GM18870 (cell line): ENCODE measurements at regions not wholly inside any gene's neighbourhood (a gene's known extent, or its start where the extent isn't known, plus 50 kb on each side); places are given as distances from the start of the nearest gene placed in this dataset.

Source experiments
- ATAC-seq: cut with Tn5 transposase; IDR thresholded peaks from one replicate; pipeline ENCODE4 v1.9.1; 2021; ENCODE audit warnings: moderate library complexity; ENCODE audit not compliant: unreplicated experiment

DNA sequence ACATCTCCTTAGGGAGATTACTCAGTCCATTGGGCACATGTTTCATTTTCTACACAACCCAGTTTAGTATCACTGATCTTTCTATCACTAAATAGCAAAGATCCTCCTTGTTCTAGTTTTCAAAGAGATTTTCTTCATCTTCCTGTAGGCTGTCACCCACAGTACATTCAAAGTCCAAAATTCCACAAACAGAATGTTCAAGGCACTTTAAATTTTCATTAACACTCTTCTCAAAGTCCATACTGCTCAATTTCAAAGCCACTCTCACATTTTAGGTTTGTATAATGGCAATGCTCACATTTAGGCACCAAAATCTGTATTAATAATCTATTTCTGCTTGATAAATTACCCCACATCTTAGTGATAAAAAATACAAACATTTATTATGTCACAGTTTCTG, 152.8 kb downstream of the FSIP2 start:
- ATAC-seq, result no peak

DNA sequence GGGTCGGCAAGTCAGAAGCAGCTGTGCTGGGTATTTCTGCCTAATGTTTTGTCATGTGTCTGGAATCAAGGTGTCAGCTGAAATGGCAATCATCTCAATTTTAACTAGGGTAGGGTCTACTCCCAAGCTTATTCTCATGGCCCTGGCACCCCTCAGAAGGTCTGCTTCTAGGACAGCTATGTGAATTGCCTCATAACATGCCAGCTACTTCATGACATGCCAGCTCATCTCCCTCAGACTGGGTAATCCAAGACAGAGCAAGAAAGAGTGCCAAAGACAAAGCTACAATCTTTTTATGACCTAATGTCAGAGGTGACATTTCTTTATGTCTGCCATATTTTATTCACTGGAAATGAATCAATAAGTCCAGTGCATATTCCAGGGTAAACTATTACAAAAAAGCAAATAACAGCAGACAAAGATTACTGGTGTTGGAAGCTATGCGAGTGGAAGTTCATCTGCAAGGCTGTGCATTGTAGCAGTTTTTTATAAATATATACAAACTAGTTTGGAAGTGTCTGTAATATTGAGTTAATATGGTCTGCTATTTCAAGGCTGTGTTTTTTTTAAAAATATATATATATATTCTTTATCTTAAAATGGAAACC, 153.3 kb downstream of the FSIP2 start:
- ATAC-seq, result no peak

DNA sequence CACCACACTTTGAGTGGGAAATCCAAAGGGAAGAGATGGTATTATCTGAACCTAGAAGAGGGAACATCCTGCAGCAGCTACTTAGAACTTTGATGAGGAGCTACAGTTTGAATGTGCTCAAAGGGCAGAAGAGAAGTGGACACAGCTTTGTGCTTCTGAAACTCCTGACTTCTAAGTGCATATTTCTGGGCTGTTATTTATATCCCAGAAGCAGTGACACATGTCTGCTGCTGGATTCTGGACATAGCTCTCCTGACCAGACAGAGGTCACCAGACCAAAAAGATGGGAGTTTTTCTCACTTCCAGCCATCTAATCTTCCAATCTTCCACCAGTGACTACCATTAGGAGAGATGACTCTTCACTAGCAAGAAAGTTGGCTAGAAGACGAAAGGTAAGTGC, 153.9 kb downstream of the FSIP2 start:
- ATAC-seq, result no peak

DNA sequence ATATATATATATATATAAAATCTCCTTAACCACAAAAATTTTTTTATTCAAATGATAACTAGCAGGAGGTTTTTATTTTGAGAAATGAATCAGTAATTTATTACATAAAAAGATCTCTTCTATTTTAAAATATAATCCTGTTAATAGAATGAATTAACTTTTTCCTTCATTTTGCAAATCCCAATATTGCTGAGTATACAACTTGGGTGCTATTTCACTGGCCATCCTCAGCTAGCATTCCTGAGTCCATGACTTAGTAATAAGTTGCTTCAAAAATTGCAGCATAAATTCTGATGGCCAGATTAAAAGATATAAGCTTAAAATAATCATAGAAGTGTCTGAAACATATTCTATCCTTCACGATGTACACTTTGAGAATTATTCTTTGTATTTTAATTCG, 155.6 kb downstream of the FSIP2 start:
- ATAC-seq, result no peak

DNA sequence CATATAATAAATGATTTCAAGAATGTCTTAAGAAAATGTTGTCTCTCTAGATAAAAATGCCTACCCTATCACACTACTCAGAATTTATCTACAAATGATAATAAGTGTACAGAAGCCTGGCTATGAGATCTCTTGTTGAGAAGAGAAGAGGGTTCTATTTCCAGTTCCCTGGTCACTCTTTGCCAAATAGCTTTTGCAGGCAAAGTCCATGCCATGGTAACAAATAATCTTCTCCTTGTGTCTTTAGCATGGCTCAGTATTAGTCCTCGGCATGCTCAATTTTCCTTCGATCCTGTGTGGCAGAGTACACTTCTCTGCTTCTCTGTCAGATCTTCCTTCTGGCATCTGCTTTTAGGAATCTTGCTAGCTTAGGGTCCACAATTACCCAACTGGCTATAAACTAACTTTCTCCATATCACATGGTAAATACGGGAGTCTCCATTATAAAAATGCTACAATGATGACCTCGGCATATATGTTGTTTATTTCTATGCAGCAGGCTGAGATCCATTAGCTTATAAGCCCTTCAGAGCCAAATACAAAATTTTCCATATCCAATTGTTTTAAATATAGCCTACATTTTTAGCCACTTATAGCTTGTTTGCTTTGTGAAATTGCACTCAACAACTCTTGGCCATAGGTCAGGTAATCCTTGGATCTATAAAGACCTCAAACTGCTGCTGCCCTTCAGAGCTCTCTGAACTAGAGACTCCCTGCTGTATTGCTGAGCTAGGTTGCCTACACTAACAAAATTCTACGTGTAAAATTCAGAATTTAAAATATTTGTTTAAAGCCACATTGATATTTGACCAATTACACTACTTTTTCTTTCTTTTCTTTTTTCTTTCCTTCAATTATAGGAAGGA, 157.5 kb downstream of the FSIP2 start:
- no peak for ATAC-seq

DNA sequence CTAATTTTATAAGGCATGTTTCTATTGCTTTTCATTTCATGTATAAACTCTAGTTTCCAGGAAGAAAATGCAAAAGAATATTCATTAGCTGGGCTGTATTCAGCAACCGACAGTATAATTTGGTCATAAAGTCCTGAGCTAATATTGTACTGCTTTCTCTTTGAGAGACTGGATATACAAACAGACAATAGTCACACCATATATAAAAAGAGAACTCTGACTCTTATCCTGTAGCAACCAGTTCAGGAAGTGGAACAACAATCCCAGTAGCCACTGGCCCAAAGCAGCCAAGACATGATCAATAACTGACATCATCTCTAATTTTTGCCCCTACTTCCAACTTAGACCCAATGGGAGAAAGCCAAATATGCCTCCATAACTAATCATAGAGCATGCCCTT, 160.8 kb downstream of the FSIP2 start:
- ATAC-seq, result no peak

DNA sequence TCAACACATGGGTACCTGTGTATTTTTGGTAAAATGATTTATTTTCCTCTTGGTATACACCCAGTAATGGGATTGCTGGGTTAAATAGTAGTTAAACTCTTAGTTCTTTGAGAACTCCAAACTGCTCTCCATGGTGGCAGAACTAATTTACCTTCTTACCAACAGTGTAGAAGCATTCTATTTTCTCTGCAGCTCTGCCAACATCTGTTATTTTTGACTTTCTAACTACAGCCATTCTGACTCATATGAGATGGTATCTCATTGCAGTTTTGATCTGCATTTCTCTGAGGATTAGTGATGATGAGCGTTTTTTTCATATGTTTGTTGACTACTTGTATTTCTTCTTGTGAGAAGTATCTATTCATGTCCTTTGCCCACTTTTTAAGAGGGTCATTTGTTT, 180.6 kb downstream of the FSIP2 start:
- no peak for ATAC-seq

DNA sequence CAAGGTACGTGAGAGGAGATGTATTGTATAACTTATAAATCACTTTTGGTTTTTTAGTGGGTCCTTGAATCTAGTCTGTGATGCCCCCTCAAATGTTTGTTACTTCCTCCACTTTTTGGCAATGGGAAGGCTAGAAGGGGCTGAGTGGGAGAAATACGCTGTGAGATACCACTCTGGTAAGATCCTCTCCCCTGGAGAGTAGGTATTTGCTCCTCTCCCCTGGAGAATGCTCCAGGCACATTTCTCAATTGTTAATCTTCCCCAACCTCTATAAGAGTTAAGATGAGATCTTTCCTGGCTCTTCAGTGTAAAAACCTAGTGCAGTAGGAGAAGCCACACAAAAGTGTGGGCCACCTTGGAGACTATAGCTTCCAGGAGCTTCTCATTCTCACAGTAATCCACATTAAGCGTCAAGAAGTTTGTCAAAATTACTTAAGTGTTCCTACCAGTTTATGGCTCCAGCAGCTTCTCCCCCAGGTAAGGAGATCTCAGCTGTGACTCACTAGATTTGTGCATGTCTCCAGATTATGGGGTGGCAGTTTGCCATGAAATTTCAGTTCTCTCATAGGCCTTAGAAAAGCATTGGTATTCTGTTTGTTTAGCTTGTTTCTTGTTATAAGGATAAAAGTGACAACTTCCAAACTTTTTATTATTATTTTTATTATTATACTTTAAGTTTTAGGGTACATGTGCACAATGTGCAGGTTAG, 182.6 kb downstream of the FSIP2 start:
- ATAC-seq, result no peak

DNA sequence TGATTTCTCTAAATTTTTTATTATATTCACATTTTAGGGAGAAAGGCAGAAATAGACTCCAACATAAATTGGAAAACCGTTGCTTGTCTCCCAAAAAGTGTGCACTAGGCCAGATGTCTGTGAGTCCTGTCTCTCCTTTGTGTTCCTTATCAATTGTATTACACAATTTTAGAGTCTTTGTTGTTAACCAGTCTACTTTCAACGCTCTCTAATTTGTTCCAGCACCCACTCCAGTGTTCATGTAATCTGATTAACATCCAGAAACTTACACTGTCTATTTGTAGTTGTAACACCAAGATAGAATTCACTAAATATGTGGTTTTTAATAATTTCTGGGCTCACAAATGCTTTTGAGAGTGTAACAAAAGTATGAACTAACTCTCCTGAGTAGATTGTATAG, 195.6 kb downstream of the FSIP2 start:
- ATAC-seq, result no peak

DNA sequence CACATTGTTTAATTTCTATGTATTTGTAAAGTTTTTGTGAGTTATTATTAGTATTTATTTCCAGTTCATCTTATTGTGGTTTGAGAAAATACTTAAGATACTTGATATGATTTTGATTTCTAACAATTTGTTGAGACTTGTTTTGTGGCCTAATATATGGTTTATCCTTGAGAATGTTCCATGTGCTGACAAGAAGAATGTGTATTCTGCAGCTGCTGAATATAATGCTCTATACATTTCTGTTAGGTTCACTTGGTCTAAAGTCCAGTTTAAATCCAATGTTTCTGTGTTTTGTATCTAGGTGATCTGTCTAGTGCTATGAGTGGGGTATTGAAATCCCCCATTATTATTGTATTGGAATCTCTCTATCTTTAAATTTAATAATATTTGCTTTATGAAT, 201.3 kb downstream of the FSIP2 start:
- no peak for ATAC-seq

DNA sequence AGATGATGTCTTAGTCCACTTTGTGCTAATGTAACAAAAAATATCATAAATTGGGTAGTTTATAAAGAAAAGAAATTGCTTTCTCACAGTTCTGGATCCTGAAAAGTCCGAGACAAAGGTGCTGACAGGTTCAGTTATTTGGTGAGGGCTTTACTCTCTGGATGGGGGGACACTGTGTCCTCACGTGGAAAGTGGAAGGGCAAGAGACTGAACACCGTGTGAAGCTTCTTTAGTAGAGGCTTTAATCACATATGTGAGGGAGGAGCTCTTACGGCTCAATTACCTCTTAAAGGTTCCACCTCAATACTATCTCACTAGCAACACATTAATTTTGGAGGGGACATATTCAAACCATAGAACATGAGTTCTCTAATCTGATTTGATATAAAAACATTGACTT, 204.3 kb downstream of the FSIP2 start:
- ATAC-seq, result no peak

DNA sequence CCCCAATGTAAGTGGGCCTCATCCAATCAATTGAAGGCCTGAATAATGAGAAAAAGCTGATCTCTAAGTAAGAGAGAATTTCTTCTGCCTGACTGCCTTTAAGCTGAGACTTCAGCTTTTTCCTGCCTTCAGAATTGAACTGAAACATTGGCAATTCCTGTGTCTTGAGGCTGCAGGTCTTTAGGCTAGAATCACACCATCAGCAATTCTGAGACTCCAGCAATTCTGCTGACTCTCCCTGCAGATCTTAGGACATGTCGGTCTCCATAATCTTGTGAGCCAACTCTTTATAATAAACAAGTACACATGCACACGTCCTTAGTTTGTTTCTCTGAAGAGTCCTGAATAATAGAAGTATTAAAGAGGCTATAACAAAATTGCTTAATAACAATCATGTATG, 209.1 kb downstream of the FSIP2 start:
- no peak for ATAC-seq

DNA sequence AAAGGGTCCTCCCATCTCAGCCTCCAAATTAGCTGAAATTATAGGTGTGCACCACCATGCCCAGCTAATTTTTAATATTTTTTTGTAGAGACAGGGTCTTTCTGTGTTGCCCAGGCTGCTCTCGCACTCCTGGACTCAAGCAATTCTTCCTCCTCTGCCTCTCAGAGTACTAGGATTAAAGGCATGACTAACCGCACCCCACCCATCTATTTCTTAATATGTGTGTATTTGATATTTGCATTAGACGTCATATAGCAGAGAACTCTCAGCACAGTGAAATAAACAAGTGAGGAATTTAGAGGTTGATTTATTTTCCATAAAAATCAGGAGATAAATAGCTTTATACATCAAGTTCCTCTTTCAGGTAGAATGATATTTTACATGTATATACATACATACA, 213.5 kb downstream of the FSIP2 start:
- no peak for ATAC-seq

DNA sequence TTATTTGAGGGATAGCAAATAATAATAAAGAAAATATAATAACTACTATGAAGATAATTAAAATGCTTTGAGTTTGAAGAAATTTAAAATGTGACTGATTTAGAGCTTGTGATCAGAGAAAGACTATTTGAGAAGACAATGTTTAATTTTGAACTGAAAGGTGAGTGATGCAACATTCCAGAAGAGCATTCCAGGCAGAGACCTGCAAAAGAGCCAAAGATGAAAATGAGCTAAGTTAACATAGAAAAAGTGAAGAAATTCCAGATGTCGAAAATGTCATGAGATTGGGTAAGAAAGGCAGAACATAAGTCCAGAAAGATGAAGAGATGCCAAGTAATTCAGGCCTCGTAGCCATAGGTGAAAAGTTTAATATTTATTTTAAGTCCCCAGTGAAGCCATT, 215.8 kb downstream of the FSIP2 start:
- no peak for ATAC-seq

DNA sequence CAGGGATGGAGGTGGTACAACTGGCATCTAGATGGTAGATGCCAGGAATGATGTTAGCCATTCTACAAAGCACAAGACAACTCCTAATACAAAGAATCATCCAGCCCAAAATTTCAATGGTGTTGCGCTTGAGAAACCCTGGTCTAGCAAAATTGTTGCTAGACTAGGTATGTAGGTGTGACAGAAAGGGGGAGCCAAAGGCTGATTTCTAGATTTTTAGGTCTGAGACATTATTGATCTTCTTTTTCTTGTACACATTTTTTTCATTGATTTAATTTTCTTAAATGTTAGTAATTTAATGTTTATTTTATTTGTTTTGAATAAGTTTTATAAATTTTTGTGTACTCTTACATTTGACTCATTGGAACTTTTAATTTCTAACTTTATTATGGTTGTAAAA, 216.4 kb downstream of the FSIP2 start:
- no peak for ATAC-seq

DNA sequence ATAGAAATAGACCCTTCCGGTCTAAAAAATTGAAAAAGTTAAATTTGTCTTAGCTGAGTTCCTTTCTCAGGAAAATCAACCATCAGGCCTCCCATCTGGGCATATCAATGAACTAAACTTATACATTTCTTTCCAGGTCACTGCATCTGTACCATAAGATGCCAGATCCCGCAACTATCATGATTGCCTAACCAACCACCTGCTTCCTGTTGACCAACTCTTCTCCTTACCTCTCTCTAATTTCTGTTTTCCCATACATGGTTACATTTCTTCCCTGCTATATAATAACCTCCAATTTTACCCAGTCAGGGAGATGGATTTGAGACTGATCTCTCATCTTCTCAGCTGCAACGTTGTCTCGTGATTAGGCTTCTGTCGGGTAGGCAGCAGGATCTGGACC, 228.7 kb downstream of the FSIP2 start:
- no peak for ATAC-seq

DNA sequence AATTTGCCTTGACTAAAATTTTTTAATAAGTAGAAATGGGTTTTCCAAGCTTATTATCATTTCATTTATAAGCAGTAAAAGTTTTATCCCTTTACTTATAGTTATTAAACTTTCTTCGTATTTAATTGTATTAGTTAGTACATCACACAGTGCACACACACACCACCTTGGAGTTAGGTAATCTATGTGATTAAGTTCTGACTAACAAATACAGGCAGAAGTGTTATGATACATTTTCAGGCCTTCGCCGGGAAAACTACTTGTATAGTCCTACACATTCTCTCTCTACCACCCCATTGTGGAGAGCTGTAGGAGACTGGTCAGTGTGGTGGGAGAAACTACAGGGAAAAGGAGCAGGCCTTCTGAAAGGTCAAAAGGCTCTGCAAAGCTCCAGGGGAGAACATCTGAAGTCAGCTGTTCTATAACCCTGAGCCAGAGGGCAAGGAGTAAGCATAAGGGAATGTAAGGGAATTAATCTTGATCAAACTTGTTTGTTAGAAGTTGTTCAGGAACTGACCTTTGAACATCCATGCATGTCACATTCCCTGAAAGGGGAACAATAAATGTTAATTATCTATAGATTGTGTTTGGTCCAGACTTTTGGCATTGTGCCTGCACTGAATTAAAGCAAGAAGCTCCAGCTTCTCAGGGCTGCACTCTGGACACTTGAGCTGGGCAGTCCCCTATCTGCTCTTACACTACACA, 231.7 kb downstream of the FSIP2 start:
- ATAC-seq, result no peak

DNA sequence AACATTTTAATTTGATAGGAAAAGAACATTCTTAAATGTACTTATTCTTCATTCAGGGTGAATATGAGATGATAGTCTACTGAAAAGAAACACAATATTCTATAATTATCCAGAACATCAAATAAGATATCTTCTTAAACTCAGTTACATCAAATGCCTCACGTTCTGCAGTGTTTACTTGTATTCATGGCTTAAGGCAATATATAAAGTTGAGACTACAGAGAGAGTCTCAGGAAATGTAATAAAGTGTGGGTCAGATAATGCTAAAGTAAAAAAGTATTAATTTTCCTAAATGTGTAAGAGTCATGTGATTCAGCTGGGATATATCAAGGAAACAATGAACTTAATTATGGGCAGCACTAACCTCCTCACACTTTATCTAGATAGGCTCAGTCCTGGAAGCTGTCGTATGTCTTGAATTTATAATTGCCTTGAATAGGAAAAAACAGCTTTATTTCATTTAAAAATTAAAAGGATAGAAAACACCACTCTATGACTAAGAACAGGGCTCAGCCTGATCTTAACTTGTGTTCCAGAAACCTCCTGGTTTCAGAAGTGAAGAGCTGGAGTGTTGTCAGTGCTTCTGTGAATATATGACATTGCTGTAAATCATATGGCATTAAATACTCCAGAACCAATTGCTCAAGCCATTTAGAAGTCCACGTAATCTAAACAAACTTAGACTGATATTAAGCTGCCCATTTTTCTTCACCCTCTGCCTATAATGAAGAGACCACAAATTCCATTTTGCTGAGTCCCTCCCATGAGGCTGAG, 240.2 kb downstream of the FSIP2 start:
- no peak for ATAC-seq

DNA sequence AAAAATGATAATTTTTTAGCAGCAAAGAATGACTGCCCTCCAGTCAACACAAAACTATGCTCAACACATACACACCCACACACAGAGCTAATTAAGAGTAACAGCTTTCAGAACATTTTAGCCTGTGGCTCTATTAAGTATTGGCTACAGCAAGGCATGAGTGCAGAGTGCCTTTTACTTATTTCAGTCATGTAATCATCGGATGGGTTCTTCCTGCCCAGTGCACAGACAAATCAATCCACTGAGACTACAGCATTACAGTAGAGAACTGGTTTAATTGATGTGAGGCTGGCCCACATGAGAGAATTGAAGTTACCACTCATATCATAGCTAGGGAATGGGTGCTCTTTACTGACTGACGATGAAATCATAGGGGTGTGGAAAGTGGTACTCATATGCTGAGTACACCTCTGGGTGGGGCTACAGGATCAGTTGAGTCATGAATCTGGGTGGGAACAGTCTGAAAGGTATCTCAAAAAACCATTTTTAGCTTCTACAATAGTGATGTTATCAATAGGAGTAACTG, 241.0 kb downstream of the FSIP2 start:
- ATAC-seq, result no peak

DNA sequence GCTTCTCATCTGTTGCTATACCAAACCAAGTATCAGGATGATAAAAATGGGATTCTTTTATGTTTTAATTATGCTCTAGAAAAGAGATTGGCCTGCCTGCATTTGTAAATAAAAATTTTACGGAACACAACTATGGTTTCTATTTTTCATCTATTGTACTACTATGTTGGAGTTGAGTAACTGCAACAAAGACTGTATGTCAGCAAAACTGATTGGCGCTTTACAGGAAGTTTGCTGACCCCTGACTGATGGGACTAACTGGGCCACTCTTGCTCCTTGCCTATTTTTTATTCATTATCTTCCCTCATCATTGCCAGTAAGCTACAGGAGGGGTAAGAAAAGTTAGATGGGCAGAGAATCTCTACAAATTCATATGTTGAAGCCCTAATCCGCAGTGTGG, 242.3 kb downstream of the FSIP2 start:
- no peak for ATAC-seq

DNA sequence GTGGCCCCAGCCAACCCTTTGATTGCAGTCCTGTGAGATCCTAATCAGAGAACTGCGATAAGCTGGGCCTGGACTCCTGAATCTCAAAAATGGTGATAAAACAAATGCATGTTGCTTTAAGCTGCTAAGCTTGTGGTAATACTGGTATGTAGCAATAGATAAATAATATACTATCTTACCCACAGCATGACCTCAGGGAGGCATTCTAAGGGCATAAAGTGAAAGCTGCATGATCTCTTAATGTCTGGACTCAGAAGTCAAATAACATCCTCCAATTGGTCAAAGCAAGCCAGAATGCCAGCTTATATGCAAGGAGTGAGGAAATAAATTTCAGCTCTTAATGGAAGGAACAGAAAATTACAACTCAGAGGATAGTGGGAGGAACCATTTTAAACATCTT, 246.1 kb downstream of the FSIP2 start:
- ATAC-seq, result no peak
